H1 (cell line): ENCODE measurements at regions not wholly inside any gene's neighbourhood (a gene's known extent, or its start where the extent isn't known, plus 50 kb on each side); places are given as distances from the start of the nearest gene placed in this dataset.

Source experiments
- CTCF ChIA-PET: fragments of 300-600 bp; sonication (Branson Sonifier 250); formaldehyde crosslinking; loops from one replicate; lab custom pipeline; 2021; ENCODE audit not compliant: partially characterized antibody; lab: Charles Lee
- POLR2A ChIA-PET: fragments of 300-600 bp; sonication (Branson Sonifier 250); formaldehyde crosslinking; loops from one replicate; lab custom pipeline; 2021; ENCODE audit warnings: inconsistent platforms; ENCODE audit not compliant: partially characterized antibody; lab: Charles Lee
- DNase-seq, 2 experiments: peaks; one replicate each; pipeline versions ENCODE4 v3.0.0 to v3.0.0-alpha.2; 2010 to 2022; ENCODE audit warnings: low spot score in 2 of 2, low read depth in 1 of 2, mixed read lengths in 1 of 2
- FAIRE-seq: peaks from 2 replicates; lab custom pipeline; 2011; peaks lifted over from hg19 to GRCh38; lab: Jason Lieb, UNC
- H2AFZ ChIP-seq: 2 replicates; pipeline ENCODE4 v1.8.1; 2012; ENCODE audit warnings: low read length, inconsistent platforms
- H2AK5ac ChIP-seq: 2 replicates; pipeline ENCODE4 v1.6.1; 2013; ENCODE audit warnings: low read depth, low read length
- H2BK120ac ChIP-seq: replicated peaks from 2 replicates; pipeline ENCODE3; 2013; ENCODE audit warnings: low read depth, low read length, inconsistent platforms
- H2BK12ac ChIP-seq: 2 replicates; pipeline ENCODE4 v1.6.1; 2013; ENCODE audit warnings: low read depth, low read length
- H2BK15ac ChIP-seq: 2 replicates; pipeline ENCODE4 v1.6.1; 2013; ENCODE audit warnings: low read length
- H2BK20ac ChIP-seq: 2 replicates; pipeline ENCODE4 v1.6.1; 2013; ENCODE audit warnings: low read length
- H2BK5ac ChIP-seq: 2 replicates; pipeline ENCODE4 v1.6.1; 2013; ENCODE audit warnings: low read depth, low read length
- H3K14ac ChIP-seq: 2 replicates; pipeline ENCODE4 v1.6.1; 2013; ENCODE audit warnings: inconsistent platforms; ENCODE audit not compliant: insufficient read length
- H3K18ac ChIP-seq: 2 replicates; pipeline ENCODE4 v1.6.1; 2013; ENCODE audit warnings: low read length; ENCODE audit errors: extremely low read depth
- H3K23ac ChIP-seq: 2 replicates; pipeline ENCODE4 v1.6.1; 2013; ENCODE audit warnings: inconsistent platforms; ENCODE audit not compliant: insufficient read length
- H3K23me2 ChIP-seq: 2 replicates; pipeline ENCODE4 v1.6.1; 2013; ENCODE audit warnings: low read depth, low read length
- H3K27ac ChIP-seq: 2 replicates; pipeline ENCODE4 v1.6.1; 2011; ENCODE audit warnings: low read depth, low read length, inconsistent platforms
- H3K27me3 ChIP-seq, 4 experiments: replicated peaks in 1 of 4; 1 replicate in 1 of 4; 2 replicates in 3 of 4; pipeline versions ENCODE4 v1.6.1 to v1.8.1; 2011 to 2013; ENCODE audit warnings: low read length in 3 of 4, mild to moderate bottlenecking in 3 of 4, inconsistent platforms in 2 of 4, mixed read lengths in 2 of 4, moderate library complexity in 1 of 4; ENCODE audit not compliant: control insufficient read depth in 3 of 4, insufficient read depth in 3 of 4; ENCODE audit errors: extremely low read depth in 1 of 4
- H3K36me3 ChIP-seq, 4 experiments: 2 replicates each; pipeline versions ENCODE4 v1.6.1 to v1.8.1; 2011 to 2013; ENCODE audit warnings: mild to moderate bottlenecking in 4 of 4, low read length in 3 of 4, moderate library complexity in 2 of 4, control low read depth in 1 of 4, inconsistent platforms in 1 of 4; ENCODE audit not compliant: insufficient read depth in 4 of 4, control insufficient read depth in 2 of 4
- H3K4ac ChIP-seq: replicated peaks from 2 replicates; pipeline ENCODE3; 2013; ENCODE audit warnings: low read length, low read depth, mixed read lengths, inconsistent platforms; ENCODE audit not compliant: insufficient read length
- H3K4me1 ChIP-seq, 4 experiments: replicated peaks in 1 of 4; 1 replicate in 1 of 4; 2 replicates in 3 of 4; pipeline versions ENCODE4 v1.6.1 to v1.8.1; 2011 to 2013; ENCODE audit warnings: low read length in 3 of 4, inconsistent platforms in 2 of 4, mixed read lengths in 1 of 4; ENCODE audit not compliant: insufficient read depth in 4 of 4, control insufficient read depth in 3 of 4
- H3K4me2 ChIP-seq, 2 experiments: 2 replicates each; pipeline versions ENCODE4 v1.6.1 to v1.8.1; 2011 to 2013; ENCODE audit warnings: low read depth in 2 of 2, low read length in 2 of 2, control low read depth in 1 of 2, inconsistent platforms in 1 of 2, mild to moderate bottlenecking in 1 of 2; ENCODE audit not compliant: insufficient read depth in 1 of 2
- H3K4me3 ChIP-seq, 4 experiments: fragments of 200-600, 300-600 bp in 1 of 4; sonication (generic), shearing (Covaris generic), sonication (Bioruptor Twin) in 1 of 4; 2 replicates each; pipeline versions ENCODE4 v1.5.1 to v1.8.1; 2011 to 2016; ENCODE audit warnings: low read length in 4 of 4, low read depth in 3 of 4, control low read depth in 2 of 4, inconsistent platforms in 2 of 4, mild to moderate bottlenecking in 2 of 4, mixed read lengths in 1 of 4, moderate library complexity in 1 of 4; ENCODE audit not compliant: insufficient read depth in 2 of 4; ENCODE audit errors: extremely low read depth in 1 of 4
- H3K56ac ChIP-seq: replicated peaks from 2 replicates; pipeline ENCODE3; 2013; ENCODE audit warnings: low read depth, mild to moderate bottlenecking, mixed read lengths, low read length, inconsistent platforms; ENCODE audit not compliant: insufficient read length
- H3K79me1 ChIP-seq: 2 replicates; pipeline ENCODE4 v1.6.1; 2013; ENCODE audit warnings: low read depth, low read length, control low read depth
- H3K79me2 ChIP-seq, 2 experiments: 2 replicates each; pipeline versions ENCODE4 v1.6.1 to v1.8.1; 2012 to 2013; ENCODE audit warnings: low read length in 2 of 2, mild to moderate bottlenecking in 2 of 2, inconsistent platforms in 1 of 2; ENCODE audit not compliant: insufficient read depth in 2 of 2, control insufficient read depth in 1 of 2
- H3K9ac ChIP-seq, 4 experiments: replicated peaks in 1 of 4; 1 replicate in 1 of 4; 2 replicates in 3 of 4; pipeline versions ENCODE4 v1.6.1 to v1.8.1; 2011 to 2013; ENCODE audit warnings: low read depth in 3 of 4, low read length in 3 of 4, control low read depth in 2 of 4, mild to moderate bottlenecking in 2 of 4, moderate library complexity in 2 of 4, inconsistent platforms in 1 of 4; ENCODE audit errors: extremely low read depth in 1 of 4
- H3K9me3 ChIP-seq, 2 experiments: 2 replicates each; pipeline versions ENCODE4 v1.6.1 to v1.8.1; 2012 to 2013; ENCODE audit warnings: mild to moderate bottlenecking in 2 of 2, moderate library complexity in 2 of 2, control low read depth in 1 of 2, inconsistent platforms in 1 of 2, low read depth in 1 of 2, low read length in 1 of 2, mixed read lengths in 1 of 2; ENCODE audit not compliant: insufficient read depth in 2 of 2
- H4K20me1 ChIP-seq, 2 experiments: replicated peaks in 1 of 2; 2 replicates each; pipeline versions ENCODE3 to v1.8.1; 2011 to 2013; ENCODE audit warnings: inconsistent platforms in 2 of 2, low read length in 2 of 2, mild to moderate bottlenecking in 1 of 2; ENCODE audit not compliant: insufficient read depth in 2 of 2, control insufficient read depth in 1 of 2
- H4K5ac ChIP-seq: 2 replicates; pipeline ENCODE4 v1.6.1; 2013; ENCODE audit warnings: low read length, low read depth, mixed read lengths, inconsistent platforms; ENCODE audit not compliant: insufficient read length
- H4K8ac ChIP-seq: 2 replicates; pipeline ENCODE4 v1.8.0; 2013; ENCODE audit warnings: mild to moderate bottlenecking, moderate library complexity, low read length, inconsistent platforms; ENCODE audit not compliant: insufficient read depth; ENCODE audit errors: extremely low read depth
- H4K91ac ChIP-seq: replicated peaks from 2 replicates; pipeline ENCODE3; 2013; ENCODE audit warnings: low read length, mixed read lengths, inconsistent platforms; ENCODE audit not compliant: insufficient read length
- BCL11A ChIP-seq, 2 experiments: IDR thresholded peaks; one replicate each; pipeline ENCODE4 v1.6.1; 2011; ENCODE audit warnings: low read depth in 2 of 2, low read length in 2 of 2, mild to moderate bottlenecking in 2 of 2
- CHD1 ChIP-seq: IDR thresholded peaks from 2 replicates; pipeline ENCODE4 v1.6.1; 2012; ENCODE audit warnings: low read depth, low read length, improper control_type of control experiment
- EP300 ChIP-seq, 2 experiments: IDR thresholded peaks; 1 replicate in 1 of 2; 2 replicates in 1 of 2; pipeline ENCODE4 v1.6.1; 2011 to 2012; ENCODE audit warnings: low read depth in 2 of 2, low read length in 2 of 2, mild to moderate bottlenecking in 2 of 2, borderline replicate concordance in 1 of 2, inconsistent platforms in 1 of 2, moderate library complexity in 1 of 2
- EZH2 ChIP-seq: fragments of 200-600 bp; sonication (generic); IDR thresholded peaks from 2 replicates; pipeline ENCODE4 v1.7.1; 2012; ENCODE audit warnings: low read depth, mild to moderate bottlenecking, moderate library complexity, low read length, inconsistent platforms; ENCODE audit not compliant: severe bottlenecking
- JUN ChIP-seq: IDR thresholded peaks from 2 replicates; pipeline ENCODE4 v1.6.1; 2011; ENCODE audit warnings: low read depth, mild to moderate bottlenecking, improper control_type of control experiment, low read length
- KDM5A ChIP-seq: fragments of 200-600 bp; IDR thresholded peaks from 2 replicates; pipeline ENCODE4 v1.7.1; 2012; ENCODE audit warnings: mild to moderate bottlenecking, low read length, inconsistent platforms, mixed read lengths
- MAFK ChIP-seq: IDR thresholded peaks from 2 replicates; pipeline ENCODE4 v1.6.1; 2012; ENCODE audit warnings: low read depth, mild to moderate bottlenecking, improper control_type of control experiment, low read length
- MAX ChIP-seq: IDR thresholded peaks from 2 replicates; pipeline ENCODE4 v1.6.1; 2012; ENCODE audit warnings: inconsistent platforms
- RNF2 ChIP-seq: fragments of 200-900, 300-1000 bp; sonication (generic); IDR thresholded peaks from 2 replicates; pipeline ENCODE4 v1.7.1; 2016; ENCODE audit warnings: borderline replicate concordance, low read depth, mild to moderate bottlenecking, antibody characterized with exemption, low read length; ENCODE audit not compliant: poor library complexity, severe bottlenecking; ENCODE audit errors: missing control alignments
- SAP30 ChIP-seq: fragments of 300-600 bp; sonication (generic); IDR thresholded peaks from 2 replicates; pipeline ENCODE4 v1.7.1; 2012; ENCODE audit warnings: low read length, moderate library complexity, mild to moderate bottlenecking, inconsistent platforms; ENCODE audit not compliant: insufficient read depth, insufficient replicate concordance
- SIRT6 ChIP-seq: IDR thresholded peaks from one replicate; pipeline ENCODE4 v1.7.1; 2012; ENCODE audit warnings: low read length, inconsistent platforms
- SP4 ChIP-seq: IDR thresholded peaks from 2 replicates; pipeline ENCODE4 v1.6.1; 2012; ENCODE audit warnings: low read length, inconsistent platforms
- TBP ChIP-seq: IDR thresholded peaks from 2 replicates; pipeline ENCODE4 v1.6.1; 2011; ENCODE audit warnings: low read depth, low read length, improper control_type of control experiment
- WGBS, 2 experiments: shearing (Covaris generic) in 1 of 2; methylation state at CpG; one replicate each; pipeline versions ENCODE4 v1.1.6 to v1.1.7; 2013 to 2015; ENCODE audit warnings: low lambda C conversion rate in 2 of 2, mixed read lengths in 2 of 2, inconsistent platforms in 1 of 2, low coverage in 1 of 2, missing lambda C conversion rate in 1 of 2; ENCODE audit not compliant: insufficient replicate concordance in 2 of 2, insufficient coverage in 1 of 2, insufficient read length in 1 of 2; ENCODE audit errors: extremely low coverage in 1 of 2, missing lambda C conversion rate in 1 of 2; 5-methylcytosine and 5-hydroxymethylcytosine counted together

GRCh38 chr6:113458368-113459010 lies 398.7 kb upstream of the MARCKS start:
- Histone ChIP-seq H3K36me3 (no peaks in the 10 kb centered on the region), H3K4me2 (no peak overlapping the region), H3K4me1 (no peaks in the 10 kb centered on the region), H3K14ac (no peak overlapping the region), H3K18ac (no peak overlapping the region), H2AFZ (no peak overlapping the region), H2AK5ac (no peak overlapping the region), H3K27ac (no peak overlapping the region), H4K91ac (no peak overlapping the region), H3K23me2 (no peaks in the 10 kb centered on the region), H3K56ac (no peak overlapping the region), H2BK20ac (no peak overlapping the region), H3K9ac (no peak overlapping the region), H3K4ac (no peak overlapping the region), H3K27me3 (no peaks in the 10 kb centered on the region), H3K79me1 (no peaks in the 10 kb centered on the region), H3K4me3 (no peak overlapping the region), H4K8ac (no peak overlapping the region), H2BK5ac (no peak overlapping the region), H3K23ac (no peak overlapping the region), H4K20me1 (no peaks in the 10 kb centered on the region), H2BK15ac (no peak overlapping the region), H3K79me2 (no peaks in the 10 kb centered on the region), H2BK120ac (no peak overlapping the region), H4K5ac (no peak overlapping the region), H2BK12ac (no peak overlapping the region), H3K9me3 (no peaks in the 10 kb centered on the region)
- 92% methylated on average over 2 of the region's 2 CpGs; no CpG with 5 or more reads in 1 of the 2 experiments for WGBS, 2 experiments
- FAIRE-seq (no peak), DNase-seq (no peak)
- CTCF ChIA-PET = interaction anchor here (0.6 to 1.4 kb wide), 5 partner anchors 10 to 113 kb away, joined by 3 read pairs; no protein-coding TSS in a partner anchor
- POLR2A ChIA-PET = interaction anchor here (1.0 kb wide), 1 partner anchor 400 kb away, joined by 3 read pairs; no protein-coding TSS in a partner anchor
- TF ChIP-seq CHD1 = no peak
- TF ChIP-seq EZH2 = no peak
- no peak for TF ChIP-seq EP300 (IDR thresholded peaks at IDR 0.05; ENCODE audit: borderline replicate concordance in 1 of 2, low read depth in 2 of 2, low read length in 2 of 2)
- TF ChIP-seq TBP = no peak
- TF ChIP-seq SIRT6 = no peak
- TF ChIP-seq MAX = no peak
- no peak for TF ChIP-seq MAFK
- TF ChIP-seq RNF2 = no peak
- TF ChIP-seq KDM5A = no peak
- TF ChIP-seq SAP30 = no peak
- TF ChIP-seq BCL11A (IDR thresholded peaks at IDR 0.05; ENCODE audit: low read depth in 2 of 2, low read length in 2 of 2) = no peak
- no peak for TF ChIP-seq JUN
- TF ChIP-seq SP4 = no peak
